NCI-H345 treated with DMSO at 0.1 percent for 48 hours (cell line): ENCODE measurements at regions not wholly inside any gene's neighbourhood (a gene's known extent, or its start where the extent isn't known, plus 50 kb on each side); places are given as distances from the start of the nearest gene placed in this dataset.
"Not testable (repeated sequence)": the region's sequence is repeated elsewhere in the genome, so short reads cannot be mapped to it uniquely, and the experiment has no call there.

Source experiments
- DNase-seq: peaks from one replicate; lab custom pipeline; 2025; ENCODE audit not compliant: unreplicated experiment; lab: John Stamatoyannopoulos, UW

- DNase-seq, result not testable (repeated sequence)
Measured at GRCh38 chr17:20840987-20841865, 201.6 kb downstream of the USP22 start.

- DNase-seq, result not testable (repeated sequence)
Measured at GRCh38 chr17:20842012-20842411, 200.8 kb downstream of the USP22 start.

- DNase-seq, result not testable (repeated sequence)
Measured at GRCh38 chr17:20843261-20843660, 199.6 kb downstream of the USP22 start.

- not testable (repeated sequence) for DNase-seq
Measured at GRCh38 chr17:20843799-20844553, 198.8 kb downstream of the USP22 start.

- not testable (repeated sequence) for DNase-seq
Measured at GRCh38 chr17:20848869-20849443, 193.9 kb downstream of the USP22 start.

GRCh38 chr17:20851591-20852238 lies 191.1 kb downstream of the USP22 start:
- not testable (repeated sequence) for DNase-seq

- peak; percentile 47 for DNase-seq
Measured at GRCh38 chr17:20852239-20852989, 190.4 kb downstream of the USP22 start.

- DNase-seq, result no peak
Measured at GRCh38 chr17:20852990-20853370, 189.8 kb downstream of the USP22 start.

GRCh38 chr17:20855910-20856470 lies 186.8 kb downstream of the USP22 start:
- not testable (repeated sequence) for DNase-seq

- DNase-seq, result not testable (repeated sequence)
Measured at GRCh38 chr17:20866444-20867209, 176.2 kb downstream of the USP22 start.

- not testable (repeated sequence) for DNase-seq
Measured at GRCh38 chr17:20867436-20867937, 175.3 kb downstream of the USP22 start.

GRCh38 chr17:20867938-20868661 lies 174.7 kb downstream of the USP22 start:
- not testable (repeated sequence) for DNase-seq

- DNase-seq, result not testable (repeated sequence)
Measured at GRCh38 chr17:20868662-20869007, 174.2 kb downstream of the USP22 start.

- not testable (repeated sequence) for DNase-seq
Measured at GRCh38 chr17:20873173-20873572, 169.6 kb downstream of the USP22 start.

- DNase-seq, result not testable (repeated sequence)
Measured at GRCh38 chr17:20873688-20874328, 169.0 kb downstream of the USP22 start.

GRCh38 chr17:20877384-20877783 lies 165.4 kb downstream of the USP22 start:
- not testable (repeated sequence) for DNase-seq

- DNase-seq, result no peak
Measured at GRCh38 chr17:20890338-20890737, 152.5 kb downstream of the USP22 start.

GRCh38 chr17:20895426-20895825 lies 147.4 kb downstream of the USP22 start:
- not testable (repeated sequence) for DNase-seq
